Mesenchymal stem cell (in vitro differentiated cells and primary cell): ENCODE measurements at regions not wholly inside any gene's neighbourhood (a gene's known extent, or its start where the extent isn't known, plus 50 kb on each side); places are given as distances from the start of the nearest gene placed in this dataset.

Source experiments
- DNase-seq: peaks from one replicate; pipeline ENCODE4 v3.0.0-alpha.2; 2013
- H2AFZ ChIP-seq: one replicate; pipeline ENCODE4 v1.6.1; 2013; ENCODE audit warnings: low read depth, mild to moderate bottlenecking, control low read depth, inconsistent platforms, low read length, moderate library complexity
- H2AK5ac ChIP-seq: 2 replicates; pipeline ENCODE4 v1.6.1; 2013; ENCODE audit warnings: low read length, moderate library complexity, mild to moderate bottlenecking, inconsistent platforms; ENCODE audit not compliant: severe bottlenecking
- H2BK120ac ChIP-seq: one replicate; pipeline ENCODE4 v1.6.1; 2013; ENCODE audit warnings: low read depth, mild to moderate bottlenecking, inconsistent platforms, low read length, moderate library complexity
- H2BK12ac ChIP-seq, 2 experiments: one replicate each; pipeline ENCODE4 v1.6.1; 2013; ENCODE audit warnings: inconsistent platforms in 2 of 2, low read length in 2 of 2, mild to moderate bottlenecking in 2 of 2, moderate library complexity in 2 of 2, control low read depth in 1 of 2
- H2BK15ac ChIP-seq: one replicate; pipeline ENCODE4 v1.6.1; 2013; ENCODE audit warnings: mild to moderate bottlenecking, low read depth, inconsistent platforms; ENCODE audit not compliant: poor library complexity, severe bottlenecking
- H2BK5ac ChIP-seq: 2 replicates; pipeline ENCODE4 v1.6.1; 2013; ENCODE audit warnings: low read depth, mild to moderate bottlenecking, low read length, control low read depth, inconsistent platforms; ENCODE audit not compliant: poor library complexity, severe bottlenecking
- H3K14ac ChIP-seq, 2 experiments: one replicate each; pipeline ENCODE4 v1.6.1; 2013; ENCODE audit warnings: inconsistent platforms in 2 of 2, low read length in 2 of 2, control low read depth in 1 of 2, mild to moderate bottlenecking in 1 of 2, moderate library complexity in 1 of 2
- H3K18ac ChIP-seq, 2 experiments: one replicate each; pipeline ENCODE4 v1.6.1; 2013; ENCODE audit warnings: inconsistent platforms in 2 of 2, low read length in 2 of 2, control low read depth in 1 of 2, low read depth in 1 of 2, mild to moderate bottlenecking in 1 of 2
- H3K23ac ChIP-seq, 2 experiments: one replicate each; pipeline ENCODE4 v1.6.1; 2013; ENCODE audit warnings: inconsistent platforms in 2 of 2, low read length in 2 of 2, mild to moderate bottlenecking in 2 of 2, moderate library complexity in 2 of 2, control low read depth in 1 of 2
- H3K27ac ChIP-seq: 2 replicates; pipeline ENCODE4 v1.5.1; 2013; ENCODE audit warnings: mild to moderate bottlenecking, moderate library complexity, low read length, control low read depth, inconsistent platforms; ENCODE audit not compliant: poor library complexity, severe bottlenecking
- H3K27me3 ChIP-seq, 2 experiments: 2 replicates each; pipeline versions ENCODE4 v1.6.1 to v1.7.0; 2013; ENCODE audit warnings: low read length in 2 of 2, mild to moderate bottlenecking in 2 of 2, moderate library complexity in 2 of 2, control low read depth in 1 of 2, inconsistent platforms in 1 of 2; ENCODE audit not compliant: control insufficient read depth in 1 of 2, insufficient read depth in 1 of 2
- H3K36me3 ChIP-seq, 2 experiments: 2 replicates each; pipeline versions ENCODE4 v1.6.1 to v1.7.0; 2013; ENCODE audit warnings: low read length in 2 of 2, control low read depth in 1 of 2, inconsistent platforms in 1 of 2, low read depth in 1 of 2, mild to moderate bottlenecking in 1 of 2; ENCODE audit not compliant: insufficient read depth in 2 of 2, control insufficient read depth in 1 of 2
- H3K4ac ChIP-seq, 2 experiments: one replicate each; pipeline ENCODE4 v1.6.1; 2013; ENCODE audit warnings: inconsistent platforms in 2 of 2, low read length in 2 of 2, mild to moderate bottlenecking in 2 of 2, moderate library complexity in 2 of 2, control low read depth in 1 of 2, low read depth in 1 of 2
- H3K4me1 ChIP-seq: 2 replicates; pipeline ENCODE4 v1.6.1; 2013; ENCODE audit warnings: low read depth, low read length, control low read depth; ENCODE audit not compliant: control insufficient read depth, insufficient read depth
- H3K4me2 ChIP-seq: 2 replicates; pipeline ENCODE4 v1.6.1; 2013; ENCODE audit warnings: low read length, mild to moderate bottlenecking, inconsistent platforms; ENCODE audit not compliant: poor library complexity, severe bottlenecking
- H3K4me3 ChIP-seq, 2 experiments: 2 replicates each; pipeline versions ENCODE4 v1.5.1 to v1.7.0; 2013; ENCODE audit warnings: low read length in 2 of 2, mild to moderate bottlenecking in 2 of 2, control low read depth in 1 of 2, low read depth in 1 of 2; ENCODE audit not compliant: insufficient read depth in 1 of 2
- H3K79me1 ChIP-seq: replicated peaks from 2 replicates; pipeline ENCODE4 v1.6.1; 2013; ENCODE audit warnings: mild to moderate bottlenecking, control low read depth, low read length, inconsistent platforms; ENCODE audit not compliant: poor library complexity, severe bottlenecking
- H3K9ac ChIP-seq: 2 replicates; pipeline ENCODE4 v1.7.0; 2013; ENCODE audit warnings: mild to moderate bottlenecking, low read length, moderate library complexity
- H3K9me3 ChIP-seq: 2 replicates; pipeline ENCODE4 v1.7.0; 2013; ENCODE audit warnings: mild to moderate bottlenecking, low read length; ENCODE audit not compliant: control insufficient read depth
- H4K8ac ChIP-seq: one replicate; pipeline ENCODE4 v1.6.1; 2013; ENCODE audit warnings: inconsistent platforms, mild to moderate bottlenecking, low read length, moderate library complexity
- H4K91ac ChIP-seq: one replicate; pipeline ENCODE4 v1.6.1; 2013; ENCODE audit warnings: mild to moderate bottlenecking, low read length, inconsistent platforms
- WGBS: methylation state at CpG from one replicate; pipeline ENCODE4 v1.1.7; 2013; ENCODE audit warnings: mixed read lengths; 5-methylcytosine and 5-hydroxymethylcytosine counted together

DNA sequence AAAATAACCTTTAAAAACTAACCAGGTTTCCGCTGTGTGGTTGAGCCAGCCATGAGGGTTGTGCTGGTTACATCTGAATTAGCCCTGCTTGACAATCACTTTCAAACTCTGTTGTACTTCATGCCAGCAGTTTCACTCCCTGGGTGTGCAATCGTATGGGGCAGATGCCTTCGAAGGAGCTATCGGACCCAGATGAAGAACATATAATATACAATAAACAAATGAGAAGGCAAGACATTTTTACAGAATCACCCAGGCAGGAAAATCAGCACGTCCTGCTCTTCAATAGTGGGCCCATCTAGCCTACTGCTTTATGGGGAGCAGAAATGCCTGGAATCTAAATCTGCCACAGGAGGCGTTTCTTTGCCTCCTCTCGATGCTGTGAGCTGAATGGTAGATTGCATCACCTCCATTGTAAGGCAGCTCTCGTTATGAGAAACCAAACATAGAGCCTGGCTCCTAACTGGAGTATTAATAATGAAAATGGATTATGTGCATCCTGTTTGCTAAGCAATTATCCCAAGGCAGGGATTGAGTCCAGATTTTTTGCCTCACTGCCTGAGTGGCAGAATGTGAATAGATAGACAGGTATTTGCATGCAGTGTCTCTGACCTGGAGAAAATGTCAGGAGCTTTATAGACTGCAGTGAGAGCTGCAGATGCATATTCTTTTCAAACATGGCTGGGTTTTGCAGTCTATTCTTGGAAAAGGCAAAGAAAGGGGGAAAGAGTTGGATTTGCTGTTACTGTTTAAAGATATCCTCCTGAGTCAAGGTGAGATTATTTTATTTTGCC is 143.3 kb upstream of the SMARCA2 start:
- H2BK5ac ChIP-seq: no peak overlapping the region
- no peak overlapping the region for H3K4ac ChIP-seq
- no peak overlapping the region for H3K18ac ChIP-seq
- H3K4me1 ChIP-seq: no peaks in the 10 kb centered on the region
- H3K9ac ChIP-seq: no peak overlapping the region
- no peak overlapping the region for H3K4me2 ChIP-seq
- H3K4me3 ChIP-seq: no peak overlapping the region
- WGBS: 58% methylated on average over 8 of the region's 8 CpGs
- H2AFZ ChIP-seq: no peak overlapping the region
- no peak overlapping the region for H2BK15ac ChIP-seq
- no peak overlapping the region for H2BK120ac ChIP-seq
- H3K36me3 ChIP-seq: no peaks in the 10 kb centered on the region
- no peaks in the 10 kb centered on the region for H3K9me3 ChIP-seq
- H3K27me3 ChIP-seq: peaks cover 0 to 3% of the 10 kb centered on the region in 2 experiments
- DNase-seq: no peak
- H2BK12ac ChIP-seq: no peak overlapping the region
- H3K79me1 ChIP-seq: no peaks in the 10 kb centered on the region
- H2AK5ac ChIP-seq: no peak overlapping the region
- no peak overlapping the region for H3K23ac ChIP-seq
- no peak overlapping the region for H3K14ac ChIP-seq
- H3K27ac ChIP-seq: no peak overlapping the region
- H4K91ac ChIP-seq: no peak overlapping the region
- H4K8ac ChIP-seq: no peak overlapping the region

DNA sequence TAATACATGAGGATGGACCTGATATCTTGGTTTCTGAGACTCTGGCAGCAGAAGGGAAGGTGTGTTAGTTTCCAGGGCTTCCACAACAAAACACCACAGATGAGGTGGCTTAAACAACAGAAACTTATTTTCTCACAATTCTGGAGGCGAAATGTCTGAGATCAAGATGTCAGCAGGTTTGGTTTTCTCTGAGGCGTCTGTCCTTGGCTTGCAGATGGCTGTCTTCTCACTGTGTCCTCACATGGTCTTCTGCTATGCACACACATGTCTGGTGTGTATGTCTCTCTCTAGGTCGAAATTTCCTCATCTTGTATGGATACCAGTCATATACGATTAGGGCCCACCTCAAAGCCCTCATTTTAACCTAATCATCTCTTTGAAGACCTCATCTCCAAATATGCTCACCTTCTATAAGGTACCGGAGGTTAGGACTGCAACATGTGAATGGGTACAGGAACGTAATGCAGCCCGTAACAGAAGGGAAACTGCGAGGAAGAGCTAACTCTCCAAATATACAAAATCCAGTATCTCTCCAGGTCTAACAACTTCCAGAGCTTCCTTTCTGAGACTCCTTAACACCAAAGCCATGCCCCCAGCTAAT is 139.8 kb upstream of the SMARCA2 start:
- H3K23ac ChIP-seq: no peak overlapping the region
- 75% methylated on average over 8 of the region's 8 CpGs for WGBS
- no peaks in the 10 kb centered on the region for H3K4me1 ChIP-seq
- no peak overlapping the region for H4K91ac ChIP-seq
- H2BK12ac ChIP-seq: no peak overlapping the region
- no peak overlapping the region for H2BK15ac ChIP-seq
- no peaks in the 10 kb centered on the region for H3K9me3 ChIP-seq
- no peak overlapping the region for H3K9ac ChIP-seq
- no peak overlapping the region for H3K4me2 ChIP-seq
- H4K8ac ChIP-seq: no peak overlapping the region
- H2BK5ac ChIP-seq: no peak overlapping the region
- peaks cover 0 to 3% of the 10 kb centered on the region in 2 experiments for H3K27me3 ChIP-seq
- H3K18ac ChIP-seq: no peak overlapping the region
- H2AK5ac ChIP-seq: no peak overlapping the region
- DNase-seq: no peak
- no peaks in the 10 kb centered on the region for H3K36me3 ChIP-seq
- H2BK120ac ChIP-seq: no peak overlapping the region
- H3K4ac ChIP-seq: no peak overlapping the region
- no peak overlapping the region for H3K4me3 ChIP-seq
- no peak overlapping the region for H3K14ac ChIP-seq
- no peaks in the 10 kb centered on the region for H3K79me1 ChIP-seq
- H2AFZ ChIP-seq: no peak overlapping the region
- H3K27ac ChIP-seq: no peak overlapping the region

DNA sequence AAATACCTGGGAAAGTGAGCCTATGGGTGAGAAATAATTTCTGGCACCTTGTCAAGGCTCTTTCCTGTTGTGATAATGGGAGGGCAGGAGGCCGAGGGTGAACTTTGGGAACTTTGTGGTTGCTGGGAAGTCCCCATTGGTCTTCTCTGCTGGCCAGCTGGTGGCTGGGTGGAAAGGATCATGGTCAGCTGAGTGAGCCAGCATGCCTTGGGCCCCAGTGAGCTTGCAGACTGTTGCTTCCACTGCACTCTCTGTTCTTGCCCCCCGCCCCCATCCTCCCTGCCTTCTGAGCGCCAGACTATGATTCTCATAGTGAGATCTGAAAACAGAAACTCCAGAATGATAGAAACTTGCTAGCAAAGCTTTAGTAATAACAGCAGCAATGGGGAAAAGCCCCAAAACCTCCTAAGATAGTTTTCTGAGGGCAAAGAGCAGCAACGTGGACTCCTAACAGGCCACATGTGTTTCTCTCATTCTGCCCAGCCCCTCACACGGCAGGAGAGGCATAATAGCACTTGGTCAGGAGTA is 139.2 kb upstream of the SMARCA2 start:
- H3K23ac ChIP-seq: no peak overlapping the region
- no peaks in the 10 kb centered on the region for H3K9me3 ChIP-seq
- H3K4ac ChIP-seq: no peak overlapping the region
- H3K36me3 ChIP-seq: no peaks in the 10 kb centered on the region
- no peak overlapping the region for H2AFZ ChIP-seq
- no peak overlapping the region for H2AK5ac ChIP-seq
- no peak for DNase-seq
- H2BK12ac ChIP-seq: no peak overlapping the region
- no peak overlapping the region for H3K18ac ChIP-seq
- H3K4me3 ChIP-seq: no peak overlapping the region
- H3K4me1 ChIP-seq: no peaks in the 10 kb centered on the region
- no peak overlapping the region for H4K91ac ChIP-seq
- H3K79me1 ChIP-seq: no peaks in the 10 kb centered on the region
- 48% methylated on average over 5 of the region's 5 CpGs for WGBS
- H2BK15ac ChIP-seq: no peak overlapping the region
- no peak overlapping the region for H3K4me2 ChIP-seq
- H2BK120ac ChIP-seq: no peak overlapping the region
- H3K27ac ChIP-seq: no peak overlapping the region
- no peak overlapping the region for H3K14ac ChIP-seq
- no peak overlapping the region for H4K8ac ChIP-seq
- H3K9ac ChIP-seq: no peak overlapping the region
- peaks cover 0 to 3% of the 10 kb centered on the region in 2 experiments for H3K27me3 ChIP-seq
- H2BK5ac ChIP-seq: no peak overlapping the region

DNA sequence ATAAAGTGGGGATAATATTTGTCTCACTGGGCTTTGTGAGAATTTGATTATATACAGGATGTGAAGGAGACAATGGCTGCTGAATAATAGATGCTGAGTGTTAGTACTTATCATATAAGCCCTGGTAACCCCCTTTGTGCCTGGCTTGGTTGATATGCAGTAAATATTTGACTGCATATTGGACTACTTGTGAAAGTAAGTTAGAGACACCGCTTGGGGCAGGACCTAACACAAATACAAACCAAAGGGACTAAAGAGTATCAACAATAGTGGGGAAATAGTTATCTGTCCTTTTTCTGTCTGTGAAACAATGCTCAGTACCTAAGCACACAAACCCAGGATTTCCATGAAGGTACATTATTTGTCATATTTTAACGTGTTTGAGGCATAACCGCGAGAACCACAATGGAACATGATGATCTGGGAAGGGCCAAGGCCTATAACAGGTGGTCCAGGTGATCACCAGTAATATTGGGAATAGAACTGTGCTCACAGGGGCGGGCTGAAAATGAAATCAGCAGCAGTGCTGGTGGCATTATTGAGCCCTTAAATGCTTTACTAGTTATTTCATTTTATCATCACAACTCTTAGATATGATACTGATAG is 138.2 kb upstream of the SMARCA2 start:
- Histone ChIP-seq H3K14ac (no peak overlapping the region), H2BK120ac (no peak overlapping the region), H3K9ac (no peak overlapping the region), H2BK15ac (no peak overlapping the region), H2BK5ac (no peak overlapping the region), H3K79me1 (no peaks in the 10 kb centered on the region), H3K27ac (no peak overlapping the region), H3K36me3 (no peaks in the 10 kb centered on the region), H3K4me2 (no peak overlapping the region), H3K9me3 (no peaks in the 10 kb centered on the region), H3K4me1 (no peaks in the 10 kb centered on the region), H2AK5ac (no peak overlapping the region), H4K91ac (no peak overlapping the region), H3K18ac (no peak overlapping the region), H3K27me3 (peaks cover 0 to 3% of the 10 kb centered on the region in 2 experiments), H2BK12ac (no peak overlapping the region), H3K23ac (no peak overlapping the region), H3K4me3 (no peak overlapping the region), H3K4ac (no peak overlapping the region), H2AFZ (no peak overlapping the region), H4K8ac (no peak overlapping the region)
- no peak for DNase-seq
- WGBS: 95% methylated on average over 4 of the region's 5 CpGs
